Lower lobe of right lung (tissue), 2 donors: ENCODE measurements at regions not wholly inside any gene's neighbourhood (a gene's known extent, or its start where the extent isn't known, plus 50 kb on each side); places are given as distances from the start of the nearest gene placed in this dataset.
A peak's percentile ranks its signal among the peaks of the same experiment; 100 is the strongest.

Experiments used
- ATAC-seq, 2 donors: fragments of 200-7000 bp; cut with Tn5 transposase; one replicate each; pipeline ENCODE4 v1.9.1; 2020 to 2022; ENCODE audit warnings: mild to moderate bottlenecking in 2 of 2, moderate library complexity in 2 of 2
- DNase-seq: peaks from one replicate; pipeline ENCODE4 v3.0.0-alpha.2; 2020
- H3K27ac ChIP-seq: fragments of 200-600 bp; one replicate; pipeline ENCODE4 v1.8.0; 2022
- H3K27me3 ChIP-seq: fragments of 200-600 bp; one replicate; pipeline ENCODE4 v1.8.0; 2022; ENCODE audit warnings: low read depth
- H3K36me3 ChIP-seq: fragments of 200-600 bp; one replicate; pipeline ENCODE4 v1.8.0; 2022; ENCODE audit warnings: mild to moderate bottlenecking
- H3K4me1 ChIP-seq: fragments of 200-600 bp; one replicate; pipeline ENCODE4 v1.8.0; 2022
- H3K4me3 ChIP-seq: fragments of 200-600 bp; one replicate; pipeline ENCODE4 v1.8.0; 2022; ENCODE audit warnings: mild to moderate bottlenecking
- H3K9me3 ChIP-seq: fragments of 200-600 bp; one replicate; pipeline ENCODE4 v1.8.0; 2022
- CTCF ChIP-seq: fragments of 200-600 bp; IDR thresholded peaks from one replicate; pipeline ENCODE4 v1.8.0; 2022; ENCODE audit warnings: antibody characterized with exemption, mild to moderate bottlenecking
- intact Hi-C: fragments of 100-400 bp; cut with DNase I; formaldehyde crosslinking; loops from one replicate; pipeline ENCODE4 v1.11.0; 2022
- donor health status: DM: no; HTN: yes; CAD: no; lungs with severe emphysema.

GRCh38 chr22:47291565-47292495, 529.4 kb downstream of the TBC1D22A start:
- H3K36me3 ChIP-seq: no peaks in the 10 kb centered on the region
- no peak for TF ChIP-seq CTCF
- ATAC-seq (no peak), DNase-seq (no peak)
- no peak overlapping the region for H3K4me3 ChIP-seq
- no peaks in the 10 kb centered on the region for H3K9me3 ChIP-seq
- peak overlapping the region; percentile 46 for H3K27ac ChIP-seq
- intact Hi-C loops: no loop called here
- H3K27me3 ChIP-seq: peaks cover 6% of the 10 kb centered on the region
- H3K4me1 ChIP-seq: peaks cover 6% of the 10 kb centered on the region

DNA sequence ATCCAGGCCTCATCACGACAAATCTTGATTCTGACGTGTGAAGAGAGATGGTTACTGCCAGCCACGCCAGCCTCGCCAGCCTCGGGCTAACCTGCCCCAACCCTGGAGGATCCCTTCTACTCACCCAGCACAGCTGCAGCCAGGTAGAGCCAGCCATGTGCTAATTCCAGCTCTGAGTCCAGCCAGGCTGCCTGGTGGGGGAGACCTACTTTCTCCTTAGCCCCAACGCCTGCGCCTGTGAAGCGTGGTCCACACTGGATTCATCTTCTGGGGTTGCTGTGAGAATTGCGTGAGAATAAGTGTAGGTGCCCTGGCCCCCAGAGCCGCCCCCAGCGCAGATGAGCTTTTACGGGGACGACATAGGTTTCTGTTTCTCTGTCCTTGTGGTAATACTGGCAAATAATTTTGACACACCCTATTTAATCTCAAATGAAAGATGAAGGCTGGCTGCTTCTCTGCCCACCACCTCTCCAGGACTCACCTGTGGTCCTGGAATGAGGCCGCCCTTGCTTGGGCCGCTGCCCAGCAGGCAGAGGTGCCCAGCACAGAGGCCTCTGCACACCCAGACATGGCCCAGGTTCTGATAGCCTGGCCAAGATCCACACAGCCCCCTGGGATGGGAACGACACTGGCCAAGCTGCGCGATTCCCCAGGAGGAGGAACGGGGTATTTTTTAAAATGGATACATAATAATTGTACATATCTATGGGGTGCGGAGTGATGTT, 528.4 kb downstream of the TBC1D22A start:
- Histone ChIP-seq H3K27me3 (peaks cover 6% of the 10 kb centered on the region), H3K27ac (no peak overlapping the region), H3K36me3 (no peaks in the 10 kb centered on the region), H3K4me3 (no peak overlapping the region), H3K4me1 (peaks cover 6% of the 10 kb centered on the region), H3K9me3 (no peaks in the 10 kb centered on the region)
- no peak for TF ChIP-seq CTCF
- no peak for DNase-seq
- intact Hi-C loops: no loop called here
- no peak for ATAC-seq

- peaks cover 6% of the 10 kb centered on the region for H3K4me1 ChIP-seq
- H3K4me3 ChIP-seq: no peak overlapping the region
- no peak for ATAC-seq
- DNase-seq: no peak
- no peak overlapping the region for H3K27ac ChIP-seq
- H3K36me3 ChIP-seq: no peaks in the 10 kb centered on the region
- peaks cover 2% of the 10 kb centered on the region for H3K27me3 ChIP-seq
- TF ChIP-seq CTCF: no peak
- H3K9me3 ChIP-seq: no peaks in the 10 kb centered on the region
- intact Hi-C loops: no loop called here
These were observed 527.0 kb downstream of the TBC1D22A start for GRCh38 chr22:47289336-47289985.

GRCh38 chr22:47288680-47289079, 526.2 kb downstream of the TBC1D22A start:
- Histone ChIP-seq H3K4me3 (no peak overlapping the region), H3K27me3 (peaks cover 9% of the 10 kb centered on the region), H3K36me3 (no peaks in the 10 kb centered on the region), H3K4me1 (peaks cover 6% of the 10 kb centered on the region), H3K9me3 (no peaks in the 10 kb centered on the region), H3K27ac (no peak overlapping the region)
- intact Hi-C loops: no loop called here
- ATAC-seq (no peak), DNase-seq (no peak)
- no peak for TF ChIP-seq CTCF

DNA sequence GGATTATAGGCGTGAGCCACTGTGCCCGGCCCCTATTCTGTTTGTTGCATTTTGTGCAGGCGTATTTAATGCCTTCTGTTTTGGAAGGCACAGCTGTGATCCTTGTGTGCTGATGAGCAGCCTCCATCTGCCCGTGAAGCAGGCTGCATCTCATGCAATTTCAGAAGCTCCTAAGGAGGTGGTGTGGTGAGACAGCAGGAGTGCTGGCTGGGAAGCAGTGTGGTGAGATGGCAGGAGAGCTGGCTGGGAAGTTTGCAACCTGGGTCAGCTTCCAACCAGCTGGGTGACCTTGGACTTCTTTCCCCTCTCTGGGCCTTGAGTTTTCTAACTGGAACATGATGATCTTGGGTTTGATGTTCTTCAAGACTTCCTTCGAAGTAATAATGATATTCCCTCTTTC, 525.1 kb downstream of the TBC1D22A start:
- ATAC-seq: no peak
- no peak for DNase-seq
- H3K36me3 ChIP-seq: no peaks in the 10 kb centered on the region
- H3K9me3 ChIP-seq: no peaks in the 10 kb centered on the region
- peaks cover 6% of the 10 kb centered on the region for H3K4me1 ChIP-seq
- no peak for TF ChIP-seq CTCF
- H3K27ac ChIP-seq: no peak overlapping the region
- peaks cover 12% of the 10 kb centered on the region for H3K27me3 ChIP-seq
- H3K4me3 ChIP-seq: no peak overlapping the region
- intact Hi-C loops: no loop called here
